SJSA1 (cell line): ENCODE measurements at regions not wholly inside any gene's neighbourhood (a gene's known extent, or its start where the extent isn't known, plus 50 kb on each side); places are given as distances from the start of the nearest gene placed in this dataset.

Source experiments
- DNase-seq, 2 experiments: peaks; one replicate each; pipeline ENCODE4 v3.0.0-alpha.2; 2015 to 2020; ENCODE audit warnings: low spot score in 2 of 2, low read depth in 1 of 2
- H3K27ac ChIP-seq: fragments of 250-450 bp; sonication (Bioruptor Pico); 2 replicates; pipeline ENCODE4 v1.5.1; 2020; ENCODE audit warnings: mild to moderate bottlenecking, moderate library complexity
- H3K27me3 ChIP-seq: fragments of 250-450 bp; sonication (Bioruptor Pico); replicated peaks from 2 replicates; pipeline ENCODE4 v1.5.1; 2020; ENCODE audit warnings: mild to moderate bottlenecking, moderate library complexity
- H3K36me3 ChIP-seq: fragments of 250-450 bp; sonication (Bioruptor Pico); 2 replicates; pipeline ENCODE4 v1.5.1; 2020; ENCODE audit warnings: mild to moderate bottlenecking
- H3K4me1 ChIP-seq: fragments of 250-450 bp; sonication (Bioruptor Pico); replicated peaks from 2 replicates; pipeline ENCODE4 v1.6.1; 2021; ENCODE audit warnings: mild to moderate bottlenecking
- H3K4me3 ChIP-seq: fragments of 250-450 bp; sonication (Bioruptor Pico); 2 replicates; pipeline ENCODE4 v1.5.1; 2020; ENCODE audit warnings: mild to moderate bottlenecking
- H3K9me3 ChIP-seq: fragments of 250-450 bp; sonication (Bioruptor Pico); replicated peaks from 2 replicates; pipeline ENCODE4 v1.5.1; 2020; ENCODE audit warnings: mild to moderate bottlenecking

- no peaks in the 10 kb centered on the region for H3K9me3 ChIP-seq
- DNase-seq: peak in 1 of 2 experiments; percentile 36
These were observed 316.2 kb downstream of the MATN1 start for GRCh38 chr1:30406996-30407864.

GRCh38 chr1:30405631-30406212 lies 317.7 kb downstream of the MATN1 start:
- H3K4me3 ChIP-seq: no peak overlapping the region
- no peaks in the 10 kb centered on the region for H3K9me3 ChIP-seq
- no peak overlapping the region for H3K27ac ChIP-seq
- no peaks in the 10 kb centered on the region for H3K36me3 ChIP-seq
- peak in 1 of 2 experiments; percentile 21 for DNase-seq
- H3K4me1 ChIP-seq: peaks cover 5% of the 10 kb centered on the region; the same call in 1 of the 2 replicates
- H3K27me3 ChIP-seq: 0 out of 2 replicates have a peak, but pooled peaks cover 3% of the 10 kb centered on the region

More at GRCh38 chr1:30406996-30407864, 316.2 kb downstream of the MATN1 start:
- Histone ChIP-seq H3K4me1 (peaks cover 5% of the 10 kb centered on the region; the same call in 1 of the 2 replicates), H3K27ac (no peak overlapping the region), H3K4me3 (no peak overlapping the region), H3K36me3 (no peaks in the 10 kb centered on the region), H3K27me3 (0 out of 2 replicates have a peak, but pooled peaks cover 3% of the 10 kb centered on the region)

- no peak overlapping the region for H3K4me3 ChIP-seq
- H3K27ac ChIP-seq: no peak overlapping the region
- peak in 1 of 2 experiments; percentile 22 for DNase-seq
- H3K4me1 ChIP-seq: peaks cover 5% of the 10 kb centered on the region; the same call in 1 of the 2 replicates
- 0 out of 2 replicates have a peak, but pooled peaks cover 3% of the 10 kb centered on the region for H3K27me3 ChIP-seq
- no peaks in the 10 kb centered on the region for H3K36me3 ChIP-seq
- H3K9me3 ChIP-seq: no peaks in the 10 kb centered on the region
These were observed 318.3 kb downstream of the MATN1 start for GRCh38 chr1:30405081-30405480.

GRCh38 chr1:30404341-30404740 lies 319.0 kb downstream of the MATN1 start:
- Histone ChIP-seq H3K27me3 (0 out of 2 replicates have a peak, but pooled peaks cover 3% of the 10 kb centered on the region), H3K36me3 (no peaks in the 10 kb centered on the region), H3K4me1 (peaks cover 5% of the 10 kb centered on the region; the same call in 1 of the 2 replicates), H3K27ac (no peak overlapping the region), H3K4me3 (no peak overlapping the region), H3K9me3 (no peaks in the 10 kb centered on the region)
- no peak for DNase-seq

- H3K4me3 ChIP-seq: no peak overlapping the region
- no peaks in the 10 kb centered on the region for H3K36me3 ChIP-seq
- H3K27me3 ChIP-seq: 0 out of 2 replicates have a peak, but pooled peaks cover 3% of the 10 kb centered on the region
- H3K27ac ChIP-seq: no peak overlapping the region
- no peaks in the 10 kb centered on the region for H3K9me3 ChIP-seq
- peak in 1 of 2 experiments; percentile 2 for DNase-seq
- H3K4me1 ChIP-seq: peaks cover 5% of the 10 kb centered on the region; the same call in 1 of the 2 replicates
These were observed 319.7 kb downstream of the MATN1 start for GRCh38 chr1:30403726-30404125.

GRCh38 chr1:30403061-30403645 lies 320.2 kb downstream of the MATN1 start:
- Histone ChIP-seq H3K36me3 (no peaks in the 10 kb centered on the region), H3K27ac (no peak overlapping the region)
- no peak for DNase-seq

GRCh38 chr1:30402031-30402430 lies 321.4 kb downstream of the MATN1 start:
- no peaks in the 10 kb centered on the region for H3K36me3 ChIP-seq
- H3K9me3 ChIP-seq: no peaks in the 10 kb centered on the region
- DNase-seq: no peak
- H3K27me3 ChIP-seq: 0 out of 2 replicates have a peak, but pooled peaks cover 3% of the 10 kb centered on the region
- H3K27ac ChIP-seq: no peak overlapping the region
- H3K4me1 ChIP-seq: no peaks in the 10 kb centered on the region
- no peak overlapping the region for H3K4me3 ChIP-seq

More at GRCh38 chr1:30403061-30403645, 320.2 kb downstream of the MATN1 start:
- 0 out of 2 replicates have a peak, but pooled peaks cover 3% of the 10 kb centered on the region for H3K27me3 ChIP-seq
- peaks cover 3% of the 10 kb centered on the region; the same call in 1 of the 2 replicates for H3K4me1 ChIP-seq
- H3K9me3 ChIP-seq: no peaks in the 10 kb centered on the region
- no peak overlapping the region for H3K4me3 ChIP-seq

GRCh38 chr1:30400507-30400906 lies 322.9 kb downstream of the MATN1 start:
- Histone ChIP-seq H3K36me3 (no peaks in the 10 kb centered on the region), H3K4me1 (no peaks in the 10 kb centered on the region), H3K9me3 (no peaks in the 10 kb centered on the region), H3K4me3 (no peak overlapping the region), H3K27me3 (0 out of 2 replicates have a peak, but pooled peaks cover 3% of the 10 kb centered on the region), H3K27ac (no peak overlapping the region)
- DNase-seq: no peak

GRCh38 chr1:30399026-30399425 lies 324.4 kb downstream of the MATN1 start:
- DNase-seq: no peak
- Histone ChIP-seq H3K4me3 (no peak overlapping the region), H3K27ac (no peak overlapping the region), H3K9me3 (no peaks in the 10 kb centered on the region), H3K36me3 (no peaks in the 10 kb centered on the region), H3K4me1 (no peaks in the 10 kb centered on the region), H3K27me3 (0 out of 2 replicates have a peak, but pooled peaks cover 3% of the 10 kb centered on the region)

- no peaks in the 10 kb centered on the region for H3K4me1 ChIP-seq
- no peak overlapping the region for H3K4me3 ChIP-seq
- no peak overlapping the region for H3K27ac ChIP-seq
- no peaks in the 10 kb centered on the region for H3K9me3 ChIP-seq
- no peaks in the 10 kb centered on the region for H3K36me3 ChIP-seq
- no peak for DNase-seq
- no peaks in the 10 kb centered on the region for H3K27me3 ChIP-seq
These were observed 325.8 kb downstream of the MATN1 start for GRCh38 chr1:30397576-30397975.

GRCh38 chr1:30395631-30396030 lies 327.8 kb downstream of the MATN1 start:
- no peaks in the 10 kb centered on the region for H3K9me3 ChIP-seq
- no peak overlapping the region for H3K4me3 ChIP-seq
- no peak overlapping the region for H3K27ac ChIP-seq
- H3K4me1 ChIP-seq: no peaks in the 10 kb centered on the region
- no peak for DNase-seq
- no peaks in the 10 kb centered on the region for H3K27me3 ChIP-seq
- no peaks in the 10 kb centered on the region for H3K36me3 ChIP-seq

- no peak overlapping the region for H3K27ac ChIP-seq
- H3K4me3 ChIP-seq: no peak overlapping the region
- no peaks in the 10 kb centered on the region for H3K36me3 ChIP-seq
- H3K4me1 ChIP-seq: no peaks in the 10 kb centered on the region
- DNase-seq: peak in 1 of 2 experiments; percentile 5
- no peaks in the 10 kb centered on the region for H3K9me3 ChIP-seq
- H3K27me3 ChIP-seq: no peaks in the 10 kb centered on the region
These were observed 335.0 kb downstream of the MATN1 start for GRCh38 chr1:30388386-30388785.

- no peaks in the 10 kb centered on the region for H3K36me3 ChIP-seq
- no peak overlapping the region for H3K4me3 ChIP-seq
- H3K4me1 ChIP-seq: no peaks in the 10 kb centered on the region
- DNase-seq: no peak
- H3K27me3 ChIP-seq: no peaks in the 10 kb centered on the region
- no peaks in the 10 kb centered on the region for H3K9me3 ChIP-seq
- H3K27ac ChIP-seq: no peak overlapping the region
These were observed 337.0 kb downstream of the MATN1 start for GRCh38 chr1:30386156-30386926.
